Tibial nerve (tissue), 4 donors: ENCODE measurements at regions not wholly inside any gene's neighbourhood (a gene's known extent, or its start where the extent isn't known, plus 50 kb on each side); places are given as distances from the start of the nearest gene placed in this dataset.

Experiments used
- DNase-seq, 2 donors: peaks; one replicate each; pipeline ENCODE4 v3.0.0-alpha.2; 2019; ENCODE audit warnings: low spot score in 2 of 2
- H3K27ac ChIP-seq, 4 donors: fragments of 200-600 bp; sonication (generic) in 3 of 4; one replicate each; pipeline ENCODE4 v1.5.1; 2017 to 2019; ENCODE audit warnings: mild to moderate bottlenecking in 1 of 4
- H3K27me3 ChIP-seq, 2 donors: fragments of 200-600 bp; sonication (generic) in 1 of 2; one replicate each; pipeline versions ENCODE4 v1.5.1 to v1.6.0; 2017 to 2019
- H3K36me3 ChIP-seq, 3 donors: fragments of 200-600 bp; sonication (generic); one replicate each; pipeline ENCODE4 v1.5.1; 2018 to 2019
- H3K4me1 ChIP-seq, 4 donors: fragments of 200-600 bp; sonication (generic) in 3 of 4; one replicate each; pipeline ENCODE4 v1.5.1; 2017 to 2019
- H3K4me3 ChIP-seq, 4 donors: fragments of 200-600 bp; sonication (generic) in 3 of 4; one replicate each; pipeline ENCODE4 v1.5.1; 2017 to 2019; ENCODE audit warnings: mild to moderate bottlenecking in 1 of 4, moderate library complexity in 1 of 4
- H3K9me3 ChIP-seq, 4 donors: fragments of 200-600 bp; sonication (generic) in 3 of 4; one replicate each; pipeline ENCODE4 v1.5.1; 2017 to 2019
- CTCF ChIP-seq, 5 experiments: fragments of 200-600 bp in 3 of 5; fragments of 450-650 bp in 2 of 5; sonication (generic) in 3 of 5; IDR thresholded peaks; one replicate each; pipeline ENCODE4 v1.5.1; 2016 to 2019; ENCODE audit warnings: antibody characterized with exemption in 5 of 5, mild to moderate bottlenecking in 3 of 5, moderate library complexity in 2 of 5
- EP300 ChIP-seq, 2 donors: sonication (generic); formaldehyde crosslinking; IDR thresholded peaks; one replicate each; pipeline ENCODE4 v1.6.1; 2017; ENCODE audit warnings: antibody characterized with exemption in 2 of 2, mild to moderate bottlenecking in 1 of 2
- POLR2A ChIP-seq, 2 donors: fragments of 450-650 bp; IDR thresholded peaks; one replicate each; pipeline ENCODE4 v1.6.1; 2017; ENCODE audit warnings: antibody characterized with exemption in 2 of 2, mild to moderate bottlenecking in 2 of 2, moderate library complexity in 2 of 2
- WGBS, 2 donors: methylation state at CpG; one replicate each; pipeline ENCODE4 v1.1.5; 2018; 5-methylcytosine and 5-hydroxymethylcytosine counted together

- Histone ChIP-seq H3K27ac (no peak overlapping the region), H3K9me3 (peaks cover 0 to 19% (median 0%) of the 10 kb centered on the region in 4 donors), H3K4me3 (no peak overlapping the region), H3K27me3 (no peaks in the 10 kb centered on the region), H3K4me1 (peaks cover 0 to 7% (median 2%) of the 10 kb centered on the region in 4 donors), H3K36me3 (no peaks in the 10 kb centered on the region)
- TF ChIP-seq CTCF (IDR thresholded peaks at IDR 0.05) (no peak), EP300 (IDR thresholded peaks at IDR 0.05) (no peak), POLR2A (IDR thresholded peaks at IDR 0.05) (no peak)
- DNase-seq = no peak
- WGBS, 2 donors = 39 to 43% methylated on average over 2 of the region's 2 CpGs
Measured at GRCh38 chr5:43947935-43948334, 345.0 kb downstream of the NNT start.

- Histone ChIP-seq H3K27ac (no peak overlapping the region), H3K36me3 (no peaks in the 10 kb centered on the region), H3K4me3 (no peak overlapping the region), H3K9me3 (peaks cover 0 to 26% (median 0%) of the 10 kb centered on the region in 4 donors), H3K4me1 (no peaks in the 10 kb centered on the region), H3K27me3 (no peaks in the 10 kb centered on the region)
- TF ChIP-seq POLR2A (IDR thresholded peaks at IDR 0.05) = no peak
- TF ChIP-seq CTCF (IDR thresholded peaks at IDR 0.05) = no peak
- no peak for DNase-seq
- WGBS, 2 donors = 92 to 100% methylated on average over 1 of the region's 1 CpG
Measured at GRCh38 chr5:43941806-43942205, 338.8 kb downstream of the NNT start.

- Histone ChIP-seq H3K27me3 (no peaks in the 10 kb centered on the region), H3K27ac (no peak overlapping the region), H3K4me1 (no peaks in the 10 kb centered on the region), H3K4me3 (no peak overlapping the region), H3K36me3 (no peaks in the 10 kb centered on the region), H3K9me3 (peaks cover 0 to 15% (median 0%) of the 10 kb centered on the region in 4 donors)
- WGBS, 2 donors = 86% methylated on average over 2 of the region's 2 CpGs
- TF ChIP-seq POLR2A (IDR thresholded peaks at IDR 0.05) = no peak
- TF ChIP-seq CTCF (IDR thresholded peaks at IDR 0.05) = no peak
- no peak for TF ChIP-seq EP300 (IDR thresholded peaks at IDR 0.05)
- DNase-seq = no peak
Measured at GRCh38 chr5:43940562-43940961, 337.6 kb downstream of the NNT start.

GRCh38 chr5:43926923-43927322, 323.9 kb downstream of the NNT start:
- H3K27ac ChIP-seq = no peak overlapping the region
- no peak overlapping the region for H3K4me3 ChIP-seq
- no peaks in the 10 kb centered on the region for H3K4me1 ChIP-seq
- peaks cover 0 to 19% (median 0%) of the 10 kb centered on the region in 4 donors for H3K9me3 ChIP-seq
- no peak for TF ChIP-seq POLR2A (IDR thresholded peaks at IDR 0.05)
- TF ChIP-seq CTCF (IDR thresholded peaks at IDR 0.05) = no peak
- TF ChIP-seq EP300 (IDR thresholded peaks at IDR 0.05) = no peak
- DNase-seq = no peak
- no peaks in the 10 kb centered on the region for H3K27me3 ChIP-seq
- H3K36me3 ChIP-seq = no peaks in the 10 kb centered on the region
- WGBS, 2 donors = 60 to 63% methylated on average over 2 of the region's 2 CpGs

- DNase-seq = no peak
- no peaks in the 10 kb centered on the region for H3K27me3 ChIP-seq
- H3K4me1 ChIP-seq = no peaks in the 10 kb centered on the region
- no peak overlapping the region for H3K27ac ChIP-seq
- H3K4me3 ChIP-seq = no peak overlapping the region
- H3K36me3 ChIP-seq = no peaks in the 10 kb centered on the region
- TF ChIP-seq POLR2A (IDR thresholded peaks at IDR 0.05) = no peak
- no peak for TF ChIP-seq EP300 (IDR thresholded peaks at IDR 0.05)
- no peak for TF ChIP-seq CTCF (IDR thresholded peaks at IDR 0.05)
- peaks cover 0 to 36% (median 3%) of the 10 kb centered on the region in 4 donors for H3K9me3 ChIP-seq
Measured at GRCh38 chr5:43920422-43920821, 317.4 kb downstream of the NNT start.
